K562 (cell line): ENCODE measurements at regions not wholly inside any gene's neighbourhood (a gene's known extent, or its start where the extent isn't known, plus 50 kb on each side); places are given as distances from the start of the nearest gene placed in this dataset.

Source experiments
- CTCF ChIP-seq, 3 experiments: IDR thresholded peaks in 2 of 3; conservative IDR thresholded peaks in 1 of 3; 2 replicates each; pipeline ENCODE4 v1.5.1; 2011 to 2012; ENCODE audit warnings: low read length in 3 of 3, mild to moderate bottlenecking in 3 of 3, control low read depth in 2 of 3, improper control_type of control experiment in 1 of 3, inconsistent platforms in 1 of 3, low read depth in 1 of 3, mixed read lengths in 1 of 3, moderate library complexity in 1 of 3; ENCODE audit not compliant: insufficient read depth in 2 of 3
- E2F1 ChIP-seq: sonication (generic); formaldehyde crosslinking; IDR thresholded peaks from 2 replicates; pipeline ENCODE4 v1.8.1; 2023; ENCODE audit warnings: mild to moderate bottlenecking, missing genetic modification reagents, moderate library complexity
- GTF2F1 ChIP-seq: IDR thresholded peaks from 2 replicates; pipeline ENCODE4 v1.6.1; 2011; ENCODE audit warnings: low read depth, low read length, improper control_type of control experiment
- POLR2A ChIP-seq: fragments of 450-650 bp; conservative IDR thresholded peaks from 2 replicates; pipeline ENCODE4 v1.6.1; 2016
- TCF3 ChIP-seq: sonication (generic); formaldehyde crosslinking; IDR thresholded peaks from 2 replicates; pipeline ENCODE4 v1.4.0; 2020; ENCODE audit warnings: mild to moderate bottlenecking, missing genetic modification reagents

GRCh38 chr6:168941036-168941435, 312.6 kb downstream of the THBS2 start:
- no peak for TF ChIP-seq CTCF (IDR thresholded peaks at IDR 0.05 in 2 of 3, conservative IDR thresholded peaks at IDR 0.05 in 1 of 3; ENCODE audit: insufficient read depth in 2 of 3, low read depth in 1 of 3, low read length in 3 of 3)
- TF ChIP-seq TCF3, result no peak
- TF ChIP-seq E2F1 (CRISPR knock-in tag), result no peak
- no peak for TF ChIP-seq POLR2A
- TF ChIP-seq GTF2F1, result no peak
